ENCODE measurements at regions not wholly inside any gene's neighbourhood (a gene's known extent, or its start where the extent isn't known, plus 50 kb on each side); places are given as distances from the start of the nearest gene placed in this dataset.

- Histone ChIP-seq H3K79me2 (replicated peaks; ENCODE audit: insufficient read depth) (no peaks in the 10 kb centered on the region), H3F3A (replicated peaks; ENCODE audit: low read depth) (no peaks in the 10 kb centered on the region), H4K20me1 (replicated peaks; ENCODE audit: insufficient read depth) (no peaks in the 10 kb centered on the region), H3K4me1 (ENCODE audit: insufficient read depth) (no peaks in the 10 kb centered on the region), H3K27me3 (ENCODE audit: insufficient read depth) (no peaks in the 10 kb centered on the region), H3K9me2 (ENCODE audit: insufficient read depth) (0 out of 2 replicates have a peak, but pooled peaks cover 3% of the 10 kb centered on the region), H3K36me3 (ENCODE audit: insufficient read depth) (no peaks in the 10 kb centered on the region), H2AFZ (no peak overlapping the region), H3K4me3 (no peak overlapping the region), H3K4me2 (no peak overlapping the region), H3K27ac (ENCODE audit: low read depth) (no peak overlapping the region)
- H3K27ac Mint-ChIP-seq = no peak overlapping the region
- peaks cover 3% of the 10 kb centered on the region; the same call in 2 of the 3 replicates for H3K36me3 Mint-ChIP-seq (ENCODE audit: low read depth)
- ATAC-seq (no peak), DNase-seq (ENCODE audit: low spot score) (no peak)
- H3K9me3 Mint-ChIP-seq = peaks cover 8% of the 10 kb centered on the region; the same call in 2 of the 3 replicates
- no peak overlapping the region for H3K4me3 Mint-ChIP-seq
- no peak for TF ChIP-seq CREB1 (CRISPR knock-in tag; IDR thresholded peaks at IDR 0.05; ENCODE audit: low read depth)
- TF ChIP-seq NANOG (IDR thresholded peaks at IDR 0.05; ENCODE audit: borderline replicate concordance) = no peak
- no peak for TF ChIP-seq STAT1 (IDR thresholded peaks at IDR 0.05; ENCODE audit: unreplicated experiment)
- TF ChIP-seq REST (IDR thresholded peaks at IDR 0.05; ENCODE audit: unreplicated experiment) = no peak
- TF ChIP-seq ZNF331 (CRISPR knock-in tag; IDR thresholded peaks at IDR 0.05; ENCODE audit: low read depth) = no peak
- TF ChIP-seq ETS1 (IDR thresholded peaks at IDR 0.05) = no peak
- no peak for TF ChIP-seq EZH2 (IDR thresholded peaks at IDR 0.05; ENCODE audit: low read depth, unreplicated experiment)
- TF ChIP-seq ZNF114 (CRISPR knock-in tag; IDR thresholded peaks at IDR 0.05) = no peak
- H3K4me1 Mint-ChIP-seq = no peaks in the 10 kb centered on the region
- H3K27me3 Mint-ChIP-seq (ENCODE audit: insufficient read depth, low read depth, poor library complexity) = peaks cover 9% of the 10 kb centered on the region
These were observed 164.0 kb upstream of the CXADR start for GRCh38 chr21:17348849-17349248.

- no peaks in the 10 kb centered on the region; the same call in 2 of the 3 replicates for H3K9me3 Mint-ChIP-seq
- H3K36me3 Mint-ChIP-seq (ENCODE audit: low read depth) = no peaks in the 10 kb centered on the region; the same call in 2 of the 3 replicates
- H3K4me3 Mint-ChIP-seq = no peak overlapping the region
- no peak overlapping the region for H3K27ac Mint-ChIP-seq
- H3K4me3 ChIP-seq = no peak overlapping the region
- ATAC-seq (no peak), DNase-seq (ENCODE audit: low spot score) (no peak)
- H4K20me1 ChIP-seq (replicated peaks; ENCODE audit: insufficient read depth) = no peaks in the 10 kb centered on the region
- TF ChIP-seq NANOG (IDR thresholded peaks at IDR 0.05; ENCODE audit: borderline replicate concordance) (no peak), ETS1 (IDR thresholded peaks at IDR 0.05) (no peak), CREB1 (CRISPR knock-in tag; IDR thresholded peaks at IDR 0.05; ENCODE audit: low read depth) (no peak), CTCF (conservative IDR thresholded peaks at IDR 0.05; ENCODE audit: low read depth in 2 of 2) (no peak)
- no peak overlapping the region for H3K4me2 ChIP-seq
- H3K4me1 Mint-ChIP-seq = no peaks in the 10 kb centered on the region
- 0 out of 2 replicates have a peak overlapping the region, but pooled peaks have one; percentile 16 for H2AFZ ChIP-seq
- peaks cover 9% of the 10 kb centered on the region for H3K27me3 Mint-ChIP-seq (ENCODE audit: insufficient read depth, low read depth, poor library complexity)
- H3K9me2 ChIP-seq (ENCODE audit: insufficient read depth) = 0 out of 2 replicates have a peak, but pooled peaks cover 5% of the 10 kb centered on the region
- no peaks in the 10 kb centered on the region for H3K27me3 ChIP-seq (ENCODE audit: insufficient read depth)
- H3K27ac ChIP-seq (ENCODE audit: low read depth) = no peak overlapping the region
- no peaks in the 10 kb centered on the region for H3F3A ChIP-seq (replicated peaks; ENCODE audit: low read depth)
- H3K4me1 ChIP-seq (ENCODE audit: insufficient read depth) = no peaks in the 10 kb centered on the region
- no peaks in the 10 kb centered on the region for H3K36me3 ChIP-seq (ENCODE audit: insufficient read depth)
- no peaks in the 10 kb centered on the region for H3K79me2 ChIP-seq (replicated peaks; ENCODE audit: insufficient read depth)
These were observed 161.1 kb upstream of the CXADR start for GRCh38 chr21:17351766-17352165.

Measured in GM23338 (cell line).